Liver (tissue), 3 donors: ENCODE measurements at regions not wholly inside any gene's neighbourhood (a gene's known extent, or its start where the extent isn't known, plus 50 kb on each side); places are given as distances from the start of the nearest gene placed in this dataset.

Experiments
- EGR1 ChIP-seq, 2 donors: IDR thresholded peaks; 2 replicates each; pipeline ENCODE4 v1.6.1; 2016 to 2018; ENCODE audit warnings: antibody characterized with exemption in 2 of 2, low read depth in 2 of 2
- FOXA1 ChIP-seq: IDR thresholded peaks from 2 replicates; pipeline ENCODE4 v1.6.1; 2016; ENCODE audit warnings: antibody characterized with exemption
- TAF1 ChIP-seq: conservative IDR thresholded peaks from 2 replicates; pipeline ENCODE4 v1.6.1; 2016; ENCODE audit warnings: antibody characterized with exemption, mild to moderate bottlenecking
- TF ChIP-seq, protein P1 (sequence below): fragments of 150-350 bp; IDR thresholded peaks from 2 replicates; pipeline ENCODE4 v1.5.1; 2017; ENCODE audit warnings: improper control_type of control experiment, low read depth, low read length; ENCODE audit not compliant: missing input control
- donor health status: healthy.
- donor health status: healthy.

- no peak for TF ChIP-seq TAF1
- TF ChIP-seq, protein P1, sequence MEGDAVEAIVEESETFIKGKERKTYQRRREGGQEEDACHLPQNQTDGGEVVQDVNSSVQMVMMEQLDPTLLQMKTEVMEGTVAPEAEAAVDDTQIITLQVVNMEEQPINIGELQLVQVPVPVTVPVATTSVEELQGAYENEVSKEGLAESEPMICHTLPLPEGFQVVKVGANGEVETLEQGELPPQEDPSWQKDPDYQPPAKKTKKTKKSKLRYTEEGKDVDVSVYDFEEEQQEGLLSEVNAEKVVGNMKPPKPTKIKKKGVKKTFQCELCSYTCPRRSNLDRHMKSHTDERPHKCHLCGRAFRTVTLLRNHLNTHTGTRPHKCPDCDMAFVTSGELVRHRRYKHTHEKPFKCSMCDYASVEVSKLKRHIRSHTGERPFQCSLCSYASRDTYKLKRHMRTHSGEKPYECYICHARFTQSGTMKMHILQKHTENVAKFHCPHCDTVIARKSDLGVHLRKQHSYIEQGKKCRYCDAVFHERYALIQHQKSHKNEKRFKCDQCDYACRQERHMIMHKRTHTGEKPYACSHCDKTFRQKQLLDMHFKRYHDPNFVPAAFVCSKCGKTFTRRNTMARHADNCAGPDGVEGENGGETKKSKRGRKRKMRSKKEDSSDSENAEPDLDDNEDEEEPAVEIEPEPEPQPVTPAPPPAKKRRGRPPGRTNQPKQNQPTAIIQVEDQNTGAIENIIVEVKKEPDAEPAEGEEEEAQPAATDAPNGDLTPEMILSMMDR: no peak
- no peak for TF ChIP-seq EGR1 (IDR thresholded peaks at IDR 0.05; ENCODE audit: low read depth in 2 of 2)
- no peak for TF ChIP-seq FOXA1
Observed at GRCh38 chr3:6510713-6511112, 350.2 kb upstream of the GRM7 start.
